OCI-LY1 (cell line): ENCODE measurements at regions not wholly inside any gene's neighbourhood (a gene's known extent, or its start where the extent isn't known, plus 50 kb on each side); places are given as distances from the start of the nearest gene placed in this dataset.

Experiments used
- EZH2 ChIP-seq: fragments of 200-600 bp; sonication (generic), shearing (Covaris generic); IDR thresholded peaks from 2 replicates; pipeline ENCODE4 v1.8.0; 2017; ENCODE audit warnings: borderline replicate concordance, mixed run types, mild to moderate bottlenecking, antibody characterized with exemption, low read length, moderate library complexity, mixed read lengths
- TF ChIP-seq, protein P1 (sequence below): fragments of 200-600 bp; sonication (generic), shearing (Covaris generic); IDR thresholded peaks from 2 replicates; pipeline ENCODE4 v1.5.1; 2017; ENCODE audit warnings: mild to moderate bottlenecking, antibody characterized with exemption, low read length, moderate library complexity, mixed read lengths

DNA sequence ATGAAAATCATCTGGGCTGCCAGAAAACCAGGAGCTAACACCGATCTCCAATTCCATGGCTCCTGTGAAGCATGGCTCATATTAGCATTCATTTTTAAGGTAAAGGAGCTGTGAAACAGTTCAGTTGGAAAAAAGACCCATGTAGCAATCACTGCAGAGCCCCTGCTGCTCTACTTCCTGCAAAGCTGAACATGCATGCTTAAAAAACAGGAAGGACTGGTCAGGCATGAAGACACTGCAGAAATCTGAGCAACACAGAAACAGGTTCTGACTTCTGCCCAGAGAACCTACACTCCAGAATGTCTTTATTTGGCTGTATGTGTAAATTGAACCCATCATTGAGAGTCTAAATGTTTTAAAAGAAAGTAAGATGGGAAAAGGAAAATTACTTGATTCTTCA, 950.6 kb downstream of the DCDC2C start:
- TF ChIP-seq, protein P1, sequence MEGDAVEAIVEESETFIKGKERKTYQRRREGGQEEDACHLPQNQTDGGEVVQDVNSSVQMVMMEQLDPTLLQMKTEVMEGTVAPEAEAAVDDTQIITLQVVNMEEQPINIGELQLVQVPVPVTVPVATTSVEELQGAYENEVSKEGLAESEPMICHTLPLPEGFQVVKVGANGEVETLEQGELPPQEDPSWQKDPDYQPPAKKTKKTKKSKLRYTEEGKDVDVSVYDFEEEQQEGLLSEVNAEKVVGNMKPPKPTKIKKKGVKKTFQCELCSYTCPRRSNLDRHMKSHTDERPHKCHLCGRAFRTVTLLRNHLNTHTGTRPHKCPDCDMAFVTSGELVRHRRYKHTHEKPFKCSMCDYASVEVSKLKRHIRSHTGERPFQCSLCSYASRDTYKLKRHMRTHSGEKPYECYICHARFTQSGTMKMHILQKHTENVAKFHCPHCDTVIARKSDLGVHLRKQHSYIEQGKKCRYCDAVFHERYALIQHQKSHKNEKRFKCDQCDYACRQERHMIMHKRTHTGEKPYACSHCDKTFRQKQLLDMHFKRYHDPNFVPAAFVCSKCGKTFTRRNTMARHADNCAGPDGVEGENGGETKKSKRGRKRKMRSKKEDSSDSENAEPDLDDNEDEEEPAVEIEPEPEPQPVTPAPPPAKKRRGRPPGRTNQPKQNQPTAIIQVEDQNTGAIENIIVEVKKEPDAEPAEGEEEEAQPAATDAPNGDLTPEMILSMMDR = no peak
- TF ChIP-seq EZH2 = no peak
